SJCRH30 (cell line): ENCODE measurements at regions not wholly inside any gene's neighbourhood (a gene's known extent, or its start where the extent isn't known, plus 50 kb on each side); places are given as distances from the start of the nearest gene placed in this dataset.

Experiments
- DNase-seq, 2 experiments: peaks; one replicate each; pipeline ENCODE4 v3.0.0-alpha.2; 2015 to 2020
- H3K27ac ChIP-seq: fragments of 250-450 bp; sonication (Bioruptor Pico); 2 replicates; pipeline ENCODE4 v1.5.1; 2020; ENCODE audit warnings: mild to moderate bottlenecking, moderate library complexity
- H3K27me3 ChIP-seq: fragments of 250-450 bp; sonication (Bioruptor Pico); 2 replicates; pipeline ENCODE4 v1.5.1; 2020; ENCODE audit warnings: mild to moderate bottlenecking, moderate library complexity
- H3K36me3 ChIP-seq: fragments of 250-450 bp; sonication (Bioruptor Pico); 2 replicates; pipeline ENCODE4 v1.5.1; 2020; ENCODE audit warnings: mild to moderate bottlenecking, moderate library complexity
- H3K4me1 ChIP-seq: fragments of 250-450 bp; sonication (Bioruptor Pico); 2 replicates; pipeline ENCODE4 v1.5.1; 2020; ENCODE audit warnings: mild to moderate bottlenecking, moderate library complexity
- H3K4me3 ChIP-seq: fragments of 250-450 bp; sonication (Bioruptor Pico); 2 replicates; pipeline ENCODE4 v1.5.1; 2020; ENCODE audit warnings: mild to moderate bottlenecking, moderate library complexity
- H3K9me3 ChIP-seq: fragments of 250-450 bp; sonication (Bioruptor Pico); replicated peaks from 2 replicates; pipeline ENCODE4 v1.5.1; 2020; ENCODE audit warnings: mild to moderate bottlenecking, moderate library complexity

GRCh38 chr5:76030343-76030742 is 52.8 kb upstream of the SV2C start:
- DNase-seq = no peak
- no peaks in the 10 kb centered on the region for H3K4me1 ChIP-seq
- H3K4me3 ChIP-seq = no peak overlapping the region
- H3K27me3 ChIP-seq = no peaks in the 10 kb centered on the region
- no peaks in the 10 kb centered on the region for H3K36me3 ChIP-seq
- H3K27ac ChIP-seq = no peak overlapping the region
- H3K9me3 ChIP-seq = no peaks in the 10 kb centered on the region

GRCh38 chr5:76029739-76030138 is 53.4 kb upstream of the SV2C start:
- Histone ChIP-seq H3K27me3 (no peaks in the 10 kb centered on the region), H3K36me3 (no peaks in the 10 kb centered on the region), H3K4me3 (no peak overlapping the region), H3K4me1 (no peaks in the 10 kb centered on the region), H3K9me3 (no peaks in the 10 kb centered on the region), H3K27ac (no peak overlapping the region)
- DNase-seq = no peak

- Histone ChIP-seq H3K4me1 (no peaks in the 10 kb centered on the region), H3K27ac (no peak overlapping the region), H3K4me3 (no peak overlapping the region), H3K36me3 (no peaks in the 10 kb centered on the region), H3K27me3 (no peaks in the 10 kb centered on the region), H3K9me3 (no peaks in the 10 kb centered on the region)
- no peak for DNase-seq
Measured at GRCh38 chr5:76025790-76026189, 57.4 kb upstream of the SV2C start.

- H3K36me3 ChIP-seq = no peaks in the 10 kb centered on the region
- H3K27ac ChIP-seq = no peak overlapping the region
- no peak for DNase-seq
- no peaks in the 10 kb centered on the region for H3K9me3 ChIP-seq
- no peak overlapping the region for H3K4me3 ChIP-seq
- H3K27me3 ChIP-seq = no peaks in the 10 kb centered on the region
- H3K4me1 ChIP-seq = no peaks in the 10 kb centered on the region
Measured at GRCh38 chr5:76025069-76025468, 58.1 kb upstream of the SV2C start.

- DNase-seq = no peak
- Histone ChIP-seq H3K36me3 (no peaks in the 10 kb centered on the region), H3K27me3 (0 out of 2 replicates have a peak, but pooled peaks cover 4% of the 10 kb centered on the region), H3K9me3 (no peaks in the 10 kb centered on the region), H3K27ac (no peak overlapping the region), H3K4me1 (no peaks in the 10 kb centered on the region), H3K4me3 (no peak overlapping the region)
Measured at GRCh38 chr5:76022611-76023010, 60.6 kb upstream of the SV2C start.

- no peaks in the 10 kb centered on the region for H3K4me1 ChIP-seq
- H3K27ac ChIP-seq = no peak overlapping the region
- H3K9me3 ChIP-seq = no peaks in the 10 kb centered on the region
- no peak overlapping the region for H3K4me3 ChIP-seq
- no peaks in the 10 kb centered on the region for H3K36me3 ChIP-seq
- no peak for DNase-seq
- H3K27me3 ChIP-seq = 0 out of 2 replicates have a peak, but pooled peaks cover 4% of the 10 kb centered on the region
Measured at GRCh38 chr5:76021936-76022584, 61.1 kb upstream of the SV2C start.

- Histone ChIP-seq H3K4me3 (no peak overlapping the region), H3K27ac (no peak overlapping the region), H3K9me3 (no peaks in the 10 kb centered on the region), H3K27me3 (0 out of 2 replicates have a peak, but pooled peaks cover 4% of the 10 kb centered on the region), H3K36me3 (no peaks in the 10 kb centered on the region), H3K4me1 (no peaks in the 10 kb centered on the region)
- DNase-seq = no peak
Measured at GRCh38 chr5:76016258-76016657, 66.9 kb upstream of the SV2C start.

GRCh38 chr5:76014005-76014404 is 69.2 kb upstream of the SV2C start:
- H3K27me3 ChIP-seq = peaks cover 10% of the 10 kb centered on the region

GRCh38 chr5:76007904-76008303 is 75.3 kb upstream of the SV2C start:
- DNase-seq = no peak
- no peaks in the 10 kb centered on the region for H3K4me1 ChIP-seq
- peaks cover 6% of the 10 kb centered on the region for H3K27me3 ChIP-seq
- H3K27ac ChIP-seq = no peak overlapping the region
- no peaks in the 10 kb centered on the region for H3K36me3 ChIP-seq
- no peaks in the 10 kb centered on the region for H3K9me3 ChIP-seq
- no peak overlapping the region for H3K4me3 ChIP-seq

More at GRCh38 chr5:76014005-76014404, 69.2 kb upstream of the SV2C start:
- no peaks in the 10 kb centered on the region for H3K4me1 ChIP-seq
- no peak overlapping the region for H3K4me3 ChIP-seq
- no peaks in the 10 kb centered on the region for H3K9me3 ChIP-seq
- no peaks in the 10 kb centered on the region for H3K36me3 ChIP-seq
- no peak for DNase-seq
- H3K27ac ChIP-seq = no peak overlapping the region

- H3K9me3 ChIP-seq = no peaks in the 10 kb centered on the region
- H3K4me3 ChIP-seq = no peak overlapping the region
- H3K36me3 ChIP-seq = no peaks in the 10 kb centered on the region
- no peak overlapping the region for H3K27ac ChIP-seq
- no peaks in the 10 kb centered on the region for H3K4me1 ChIP-seq
- H3K27me3 ChIP-seq = no peaks in the 10 kb centered on the region
- DNase-seq = no peak
Measured at GRCh38 chr5:76000582-76000981, 82.6 kb upstream of the SV2C start.

GRCh38 chr5:75993643-75994520 is 89.3 kb upstream of the SV2C start:
- Histone ChIP-seq H3K9me3 (no peaks in the 10 kb centered on the region), H3K27ac (no peak overlapping the region), H3K4me1 (no peaks in the 10 kb centered on the region), H3K36me3 (no peaks in the 10 kb centered on the region), H3K27me3 (0 out of 2 replicates have a peak, but pooled peaks cover 5% of the 10 kb centered on the region), H3K4me3 (no peak overlapping the region)
- DNase-seq = no peak

- no peak overlapping the region for H3K27ac ChIP-seq
- DNase-seq = no peak
- no peaks in the 10 kb centered on the region for H3K9me3 ChIP-seq
- no peak overlapping the region for H3K4me3 ChIP-seq
- H3K27me3 ChIP-seq = 0 out of 2 replicates have a peak, but pooled peaks cover 5% of the 10 kb centered on the region
- no peaks in the 10 kb centered on the region for H3K4me1 ChIP-seq
- no peaks in the 10 kb centered on the region for H3K36me3 ChIP-seq
Measured at GRCh38 chr5:75993183-75993582, 90.0 kb upstream of the SV2C start.

- DNase-seq = no peak
- Histone ChIP-seq H3K27ac (no peak overlapping the region), H3K36me3 (no peaks in the 10 kb centered on the region), H3K27me3 (0 out of 2 replicates have a peak, but pooled peaks cover 5% of the 10 kb centered on the region), H3K4me3 (no peak overlapping the region), H3K9me3 (no peaks in the 10 kb centered on the region), H3K4me1 (no peaks in the 10 kb centered on the region)
Measured at GRCh38 chr5:75992753-75993152, 90.4 kb upstream of the SV2C start.

- Histone ChIP-seq H3K9me3 (no peaks in the 10 kb centered on the region), H3K27me3 (no peaks in the 10 kb centered on the region), H3K36me3 (no peaks in the 10 kb centered on the region), H3K4me1 (no peaks in the 10 kb centered on the region), H3K4me3 (no peak overlapping the region), H3K27ac (no peak overlapping the region)
- no peak for DNase-seq
Measured at GRCh38 chr5:75985077-75985476, 98.1 kb upstream of the SV2C start.

GRCh38 chr5:75975496-75975895 is 107.7 kb upstream of the SV2C start:
- DNase-seq = no peak
- H3K4me3 ChIP-seq = no peak overlapping the region
- no peaks in the 10 kb centered on the region for H3K36me3 ChIP-seq
- H3K9me3 ChIP-seq = no peaks in the 10 kb centered on the region
- H3K4me1 ChIP-seq = no peaks in the 10 kb centered on the region
- no peak overlapping the region for H3K27ac ChIP-seq
- no peaks in the 10 kb centered on the region for H3K27me3 ChIP-seq
